ENCODE measurements at regions not wholly inside any gene's neighbourhood (a gene's known extent, or its start where the extent isn't known, plus 50 kb on each side); places are given as distances from the start of the nearest gene placed in this dataset.

- no peak overlapping the region for H3K4me2 ChIP-seq
- H3K4me3 ChIP-seq, result no peak overlapping the region
- no peak for DNase-seq (ENCODE audit: low read depth in 1 of 2, low spot score in 1 of 2)
- 77% methylated on average over 1 of the region's 1 CpG for WGBS (ENCODE audit: missing lambda C conversion rate)
- no peak for ATAC-seq
- H3K4me1 ChIP-seq, result no peaks in the 10 kb centered on the region
- ChIA-PET CTCF (interaction anchor here (1.5 kb wide), 1 partner anchor 8 kb away, joined by 5 read pairs; no protein-coding TSS in a partner anchor), POLR2A (no interaction called here)
- no peak overlapping the region for H3K27ac ChIP-seq
- no peak for FAIRE-seq
- no peak for TF ChIP-seq FOXS1 (CRISPR knock-in tag; IDR thresholded peaks at IDR 0.05)
- no peak for TF ChIP-seq TP53 (CRISPR knock-in tag; IDR thresholded peaks at IDR 0.05)
- TF ChIP-seq MAFK (IDR thresholded peaks at IDR 0.05; ENCODE audit: partially characterized antibody), result no peak
- TF ChIP-seq ZFP36 (IDR thresholded peaks at IDR 0.05; ENCODE audit: borderline replicate concordance, partially characterized antibody), result no peak
- no peak for TF ChIP-seq HEYL (CRISPR knock-in tag; IDR thresholded peaks at IDR 0.05)
- TF ChIP-seq JUNB (IDR thresholded peaks at IDR 0.05), result no peak
- TF ChIP-seq RNF2 (IDR thresholded peaks at IDR 0.05; ENCODE audit: borderline replicate concordance, low read depth), result no peak
- TF ChIP-seq PBX3 (IDR thresholded peaks at IDR 0.05), result no peak
- TF ChIP-seq ZNF302 (CRISPR knock-in tag; IDR thresholded peaks at IDR 0.05), result no peak
- no peak for TF ChIP-seq HOXB5 (CRISPR knock-in tag; IDR thresholded peaks at IDR 0.05)
- TF ChIP-seq HMGXB4 (CRISPR knock-in tag; IDR thresholded peaks at IDR 0.05; ENCODE audit: borderline replicate concordance), result no peak
- no peaks in the 10 kb centered on the region for H3K9me3 ChIP-seq
Measured at GRCh38 chr2:204299766-204300165, 245.5 kb upstream of the PARD3B start.

- ATAC-seq, result no peak
- Histone ChIP-seq H3K27ac (no peak overlapping the region), H3K4me3 (no peak overlapping the region), H3K9me3 (no peaks in the 10 kb centered on the region), H3K4me2 (no peak overlapping the region), H3K4me1 (no peaks in the 10 kb centered on the region)
- WGBS (ENCODE audit: missing lambda C conversion rate), result 74% methylated on average over 4 of the region's 4 CpGs
- POLR2A ChIA-PET, result no interaction called here
- no peak for FAIRE-seq
- CTCF ChIA-PET, result no interaction called here
- TF ChIP-seq BCL3 (IDR thresholded peaks at IDR 0.05) (no peak), MAFK (IDR thresholded peaks at IDR 0.05; ENCODE audit: partially characterized antibody) (peak; percentile 72)
- DNase-seq (ENCODE audit: low read depth in 1 of 2, low spot score in 1 of 2), result no peak
Measured at GRCh38 chr2:204306667-204307066, 238.6 kb upstream of the PARD3B start.

- TF ChIP-seq RCOR1 (IDR thresholded peaks at IDR 0.05; ENCODE audit: low read depth, low read length), result no peak
- no peak for TF ChIP-seq RFX5 (IDR thresholded peaks at IDR 0.05)
- no peak for TF ChIP-seq RAD21 (conservative IDR thresholded peaks at IDR 0.05 in 1 of 2, IDR thresholded peaks at IDR 0.05 in 1 of 2)
- no peak for TF ChIP-seq REST (IDR thresholded peaks at IDR 0.05)
- no peak for TF ChIP-seq ELK1 (IDR thresholded peaks at IDR 0.05; ENCODE audit: low read depth, low read length)
- no peak for TF ChIP-seq FOSB (CRISPR knock-in tag; IDR thresholded peaks at IDR 0.05)
- no peak for TF ChIP-seq ESRRA (IDR thresholded peaks at IDR 0.05; ENCODE audit: borderline replicate concordance, low read length)
- TF ChIP-seq MAFK (IDR thresholded peaks at IDR 0.05; ENCODE audit: partially characterized antibody), result no peak
- TF ChIP-seq MYC (IDR thresholded peaks at IDR 0.05; ENCODE audit: borderline replicate concordance, low read length), result no peak
- TF ChIP-seq HOXA7 (CRISPR knock-in tag; IDR thresholded peaks at IDR 0.05), result no peak
- TF ChIP-seq NPAS2 (CRISPR knock-in tag; IDR thresholded peaks at IDR 0.05; ENCODE audit: borderline replicate concordance), result no peak
- TF ChIP-seq POLR2A (IDR thresholded peaks at IDR 0.05; ENCODE audit: low read length), result no peak
- TF ChIP-seq JUN (IDR thresholded peaks at IDR 0.05), result no peak
- TF ChIP-seq SREBF2 (IDR thresholded peaks at IDR 0.05), result no peak
- CTCF ChIA-PET, result interaction anchor here (2.1 kb wide), 1 partner anchor 11 kb away, joined by 10 read pairs; no protein-coding TSS in a partner anchor
- DNase-seq (ENCODE audit: low read depth in 1 of 2, low spot score in 1 of 2), result no peak
- POLR2A ChIA-PET, result no interaction called here
- no peak for FAIRE-seq
- no peak overlapping the region for H3K4me2 ChIP-seq
- no peaks in the 10 kb centered on the region for H3K9me3 ChIP-seq
- 59% methylated on average over 8 of the region's 8 CpGs for WGBS (ENCODE audit: missing lambda C conversion rate)
- H3K27ac ChIP-seq, result no peak overlapping the region
- no peak for ATAC-seq
- no peak overlapping the region for H3K4me3 ChIP-seq
- no peaks in the 10 kb centered on the region for H3K4me1 ChIP-seq
Measured at GRCh38 chr2:204312105-204312504, 233.2 kb upstream of the PARD3B start.
